GM18519 (cell line): ENCODE measurements at regions not wholly inside any gene's neighbourhood (a gene's known extent, or its start where the extent isn't known, plus 50 kb on each side); places are given as distances from the start of the nearest gene placed in this dataset.
"Not testable (repeated sequence)": the region's sequence is repeated elsewhere in the genome, so short reads cannot be mapped to it uniquely, and the experiment has no call there.

Source experiments
- ATAC-seq: cut with Tn5 transposase; IDR thresholded peaks from one replicate; pipeline ENCODE4 v1.9.1; 2021; ENCODE audit warnings: mild to moderate bottlenecking, moderate library complexity; ENCODE audit not compliant: unreplicated experiment, low FRiP score

GRCh38 chr2:53610260-53610659, 157.3 kb upstream of the CHAC2 start:
- no peak for ATAC-seq

- no peak for ATAC-seq
These were observed 158.1 kb upstream of the CHAC2 start for GRCh38 chr2:53609551-53609950.

GRCh38 chr2:53608293-53608692, 159.3 kb upstream of the CHAC2 start:
- ATAC-seq = no peak

- no peak for ATAC-seq
These were observed 166.8 kb upstream of the CHAC2 start for GRCh38 chr2:53600815-53601214.

- not testable (repeated sequence) for ATAC-seq
These were observed 180.6 kb upstream of the CHAC2 start for GRCh38 chr2:53586733-53587612.

- no peak for ATAC-seq
These were observed 182.6 kb upstream of the CHAC2 start for GRCh38 chr2:53584986-53585385.

GRCh38 chr2:53583583-53583982, 184.0 kb upstream of the CHAC2 start:
- no peak for ATAC-seq

- no peak for ATAC-seq
These were observed 185.0 kb upstream of the CHAC2 start for GRCh38 chr2:53582556-53582955.

- ATAC-seq = no peak
These were observed 191.4 kb upstream of the CHAC2 start for GRCh38 chr2:53576166-53576565.

GRCh38 chr2:53575721-53576124, 191.9 kb upstream of the CHAC2 start:
- ATAC-seq = no peak

GRCh38 chr2:53572696-53573095, 194.9 kb upstream of the CHAC2 start:
- ATAC-seq = no peak

- no peak for ATAC-seq
These were observed 197.5 kb upstream of the CHAC2 start for GRCh38 chr2:53569957-53570727.

GRCh38 chr2:53568469-53568868, 199.1 kb upstream of the CHAC2 start:
- ATAC-seq = no peak

GRCh38 chr2:53567073-53567472, 200.5 kb upstream of the CHAC2 start:
- ATAC-seq = no peak

- ATAC-seq = no peak
These were observed 205.2 kb upstream of the CHAC2 start for GRCh38 chr2:53562407-53562806.

GRCh38 chr2:53561155-53561554, 206.4 kb upstream of the CHAC2 start:
- ATAC-seq = no peak

- no peak for ATAC-seq
These were observed 208.2 kb upstream of the CHAC2 start for GRCh38 chr2:53559302-53559966.

- ATAC-seq = no peak
These were observed 208.7 kb upstream of the CHAC2 start for GRCh38 chr2:53558867-53559266.

GRCh38 chr2:53549497-53549896, 218.1 kb upstream of the CHAC2 start:
- no peak for ATAC-seq

GRCh38 chr2:53545604-53546003, 222.0 kb upstream of the CHAC2 start:
- ATAC-seq = no peak

GRCh38 chr2:53544871-53545558, 222.6 kb upstream of the CHAC2 start:
- ATAC-seq = no peak
